ENCODE measurements at regions not wholly inside any gene's neighbourhood (a gene's known extent, or its start where the extent isn't known, plus 50 kb on each side); places are given as distances from the start of the nearest gene placed in this dataset.
"Not testable (repeated sequence)": the region's sequence is repeated elsewhere in the genome, so short reads cannot be mapped to it uniquely, and the experiment has no call there.

GRCh38 chrX:39245024-39245423 is 443.8 kb downstream of the MID1IP1 start:
- no peak overlapping the region for H3K4me3 ChIP-seq (ENCODE audit: low read length)
- no peak for TF ChIP-seq ZNF274 (IDR thresholded peaks at IDR 0.05; ENCODE audit: low read depth, low read length)

GRCh38 chrX:39247536-39247935 is 446.3 kb downstream of the MID1IP1 start:
- H3K4me3 ChIP-seq (ENCODE audit: low read length): no peak overlapping the region
- TF ChIP-seq ZNF274 (IDR thresholded peaks at IDR 0.05; ENCODE audit: low read depth, low read length): no peak

GRCh38 chrX:39248330-39248729 is 447.1 kb downstream of the MID1IP1 start:
- no peak overlapping the region for H3K4me3 ChIP-seq (ENCODE audit: low read length)
- TF ChIP-seq ZNF274 (IDR thresholded peaks at IDR 0.05; ENCODE audit: low read depth, low read length): no peak

GRCh38 chrX:39249999-39250398 is 448.7 kb downstream of the MID1IP1 start:
- no peak overlapping the region for H3K4me3 ChIP-seq (ENCODE audit: low read length)

GRCh38 chrX:39251995-39252394 is 450.7 kb downstream of the MID1IP1 start:
- no peak for TF ChIP-seq ZNF274 (IDR thresholded peaks at IDR 0.05; ENCODE audit: low read depth, low read length)
- H3K4me3 ChIP-seq (ENCODE audit: low read length): no peak overlapping the region

More at GRCh38 chrX:39249999-39250398, 448.7 kb downstream of the MID1IP1 start:
- no peak for TF ChIP-seq ZNF274 (IDR thresholded peaks at IDR 0.05; ENCODE audit: low read depth, low read length)

GRCh38 chrX:39253551-39253950 is 452.3 kb downstream of the MID1IP1 start:
- TF ChIP-seq ZNF274 (IDR thresholded peaks at IDR 0.05; ENCODE audit: low read depth, low read length): no peak
- H3K4me3 ChIP-seq (ENCODE audit: low read length): no peak overlapping the region

- H3K4me3 ChIP-seq (ENCODE audit: low read length): no peak overlapping the region
- TF ChIP-seq ZNF274 (IDR thresholded peaks at IDR 0.05; ENCODE audit: low read depth, low read length): no peak
Measured at GRCh38 chrX:39258331-39258730, 457.1 kb downstream of the MID1IP1 start.

GRCh38 chrX:39260965-39261364 is 459.7 kb downstream of the MID1IP1 start:
- no peak for TF ChIP-seq ZNF274 (IDR thresholded peaks at IDR 0.05; ENCODE audit: low read depth, low read length)
- no peak overlapping the region for H3K4me3 ChIP-seq (ENCODE audit: low read length)

- TF ChIP-seq ZNF274 (IDR thresholded peaks at IDR 0.05; ENCODE audit: low read depth, low read length): no peak
- no peak overlapping the region for H3K4me3 ChIP-seq (ENCODE audit: low read length)
Measured at GRCh38 chrX:39261446-39262147, 460.3 kb downstream of the MID1IP1 start.

GRCh38 chrX:39262641-39263040 is 461.4 kb downstream of the MID1IP1 start:
- H3K4me3 ChIP-seq (ENCODE audit: low read length): no peak overlapping the region
- no peak for TF ChIP-seq ZNF274 (IDR thresholded peaks at IDR 0.05; ENCODE audit: low read depth, low read length)

- H3K4me3 ChIP-seq (ENCODE audit: low read length): no peak overlapping the region
- TF ChIP-seq ZNF274 (IDR thresholded peaks at IDR 0.05; ENCODE audit: low read depth, low read length): no peak
Measured at GRCh38 chrX:39264023-39264422, 462.8 kb downstream of the MID1IP1 start.

GRCh38 chrX:39267176-39267575 is 465.9 kb downstream of the MID1IP1 start:
- no peak for TF ChIP-seq ZNF274 (IDR thresholded peaks at IDR 0.05; ENCODE audit: low read depth, low read length)
- no peak overlapping the region for H3K4me3 ChIP-seq (ENCODE audit: low read length)

GRCh38 chrX:39268207-39268606 is 466.9 kb downstream of the MID1IP1 start:
- no peak for TF ChIP-seq ZNF274 (IDR thresholded peaks at IDR 0.05; ENCODE audit: low read depth, low read length)
- H3K4me3 ChIP-seq (ENCODE audit: low read length): no peak overlapping the region

GRCh38 chrX:39275500-39276068 is 474.3 kb downstream of the MID1IP1 start:
- no peak for TF ChIP-seq ZNF274 (IDR thresholded peaks at IDR 0.05; ENCODE audit: low read depth, low read length)
- no peak overlapping the region for H3K4me3 ChIP-seq (ENCODE audit: low read length)

- not testable (repeated sequence) for H3K4me3 ChIP-seq (ENCODE audit: low read length)
Measured at GRCh38 chrX:39277685-39278390, 476.6 kb downstream of the MID1IP1 start.
